HepG2 (cell line): ENCODE measurements at regions not wholly inside any gene's neighbourhood (a gene's known extent, or its start where the extent isn't known, plus 50 kb on each side); places are given as distances from the start of the nearest gene placed in this dataset.

Source experiments
- ATAC-seq: fragments of 200-7000 bp; cut with Tn5 transposase; 3 replicates; pipeline ENCODE4 v1.9.1; 2020; ENCODE audit warnings: mild to moderate bottlenecking, moderate library complexity
- BruUV-seq: library from RNA; stranded (reverse); fragments of 400-500 nt; replicated peaks from 2 replicates; lab custom pipeline; 2021; lab: Mats Ljungman, UMichigan
- CTCF ChIA-PET: fragments of 300-600 bp; formaldehyde crosslinking; extraction: SDS; loops from one replicate; lab custom pipeline; 2021; ENCODE audit warnings: low total read pairs, inconsistent platforms, low intra/inter-chr PET ratio; lab: Yijun Ruan, JAX
- POLR2A ChIA-PET: fragments of 350-600 bp; sonication (Branson Sonifier 250); formaldehyde crosslinking; loops from one replicate; lab custom pipeline; 2020; ENCODE audit warnings: antibody characterized with exemption, inconsistent platforms; lab: Yijun Ruan, JAX
- DNase-seq: peaks from one replicate; pipeline ENCODE4 v3.0.0-alpha.2; 2015; ENCODE audit warnings: low spot score
- FAIRE-seq: peaks from 3 replicates; lab custom pipeline; 2011; peaks lifted over from hg19 to GRCh38; lab: Jason Lieb, UNC
- H2AFZ ChIP-seq: one replicate; pipeline ENCODE4 v1.6.1; 2011; ENCODE audit warnings: low read length, inconsistent platforms
- H3K27ac ChIP-seq: fragments of 300-600 bp; 3 replicates; pipeline ENCODE4 v1.8.0; 2011; ENCODE audit warnings: mixed run types, mild to moderate bottlenecking, mixed read lengths, low read length, inconsistent platforms; ENCODE audit not compliant: insufficient read depth; ENCODE audit errors: extremely low read length
- H3K27me3 ChIP-seq, 2 experiments: fragments of 200-600 bp in 1 of 2; 2 replicates in 1 of 2; 3 replicates in 1 of 2; pipeline versions ENCODE4 v1.6.0 to v1.8.0; 2011; ENCODE audit warnings: low read length in 2 of 2, mild to moderate bottlenecking in 2 of 2, moderate library complexity in 2 of 2, inconsistent platforms in 1 of 2; ENCODE audit not compliant: insufficient read depth in 2 of 2, control insufficient read depth in 1 of 2
- H3K36me3 ChIP-seq, 2 experiments: fragments of 200-600 bp in 1 of 2; replicated peaks in 1 of 2; 2 replicates in 1 of 2; 3 replicates in 1 of 2; pipeline versions ENCODE4 v1.5.1 to v1.8.0; 2011; ENCODE audit warnings: low read length in 2 of 2, inconsistent platforms in 1 of 2; ENCODE audit not compliant: insufficient read depth in 2 of 2, control insufficient read depth in 1 of 2
- H3K4me1 ChIP-seq: 2 replicates; pipeline ENCODE4 v1.5.1; 2012; ENCODE audit warnings: low read length, inconsistent platforms; ENCODE audit not compliant: insufficient read depth
- H3K4me2 ChIP-seq: 2 replicates; pipeline ENCODE4 v1.6.0; 2011; ENCODE audit warnings: low read depth, low read length, inconsistent platforms
- H3K4me3 ChIP-seq, 3 experiments: fragments of 200-600 bp in 1 of 3; sonication (generic), shearing (Covaris generic) in 1 of 3; replicated peaks in 1 of 3; 2 replicates each; pipeline ENCODE4 v1.5.1; 2011 to 2016; ENCODE audit warnings: low read length in 3 of 3, inconsistent platforms in 2 of 3, low read depth in 2 of 3, mild to moderate bottlenecking in 2 of 3, control low read depth in 1 of 3, mixed read lengths in 1 of 3; ENCODE audit not compliant: insufficient read depth in 1 of 3
- H3K79me2 ChIP-seq: one replicate; pipeline ENCODE4 v1.6.1; 2011; ENCODE audit warnings: low read length, inconsistent platforms; ENCODE audit not compliant: insufficient read depth
- H3K9ac ChIP-seq: 2 replicates; pipeline ENCODE4 v1.6.0; 2011; ENCODE audit warnings: mild to moderate bottlenecking, low read depth, low read length, inconsistent platforms; ENCODE audit not compliant: insufficient read depth
- H3K9me3 ChIP-seq: 2 replicates; pipeline ENCODE4 v1.5.1; 2012; ENCODE audit warnings: mild to moderate bottlenecking, low read length
- H4K20me1 ChIP-seq: 2 replicates; pipeline ENCODE4 v1.6.0; 2011; ENCODE audit warnings: inconsistent platforms, mild to moderate bottlenecking, low read length, moderate library complexity; ENCODE audit not compliant: insufficient read depth
- CREB1 ChIP-seq, 2 experiments: fragments of 450-650 bp in 1 of 2; IDR thresholded peaks; 2 replicates each; pipeline ENCODE4 v1.6.1; 2016 to 2017; ENCODE audit warnings: control low read depth in 1 of 2, mild to moderate bottlenecking in 1 of 2, missing compliant biosample characterization in 1 of 2, missing genetic modification characterization in 1 of 2
- ELF3 ChIP-seq: IDR thresholded peaks from 2 replicates; pipeline ENCODE4 v1.6.1; 2016; ENCODE audit warnings: missing genetic modification reagents, missing compliant biosample characterization
- SP140L ChIP-seq: sonication (generic); formaldehyde crosslinking; IDR thresholded peaks from 2 replicates; pipeline ENCODE4 v1.4.0; 2020; ENCODE audit warnings: missing genetic modification reagents, borderline replicate concordance
- SP5 ChIP-seq: IDR thresholded peaks from 2 replicates; pipeline ENCODE4 v1.6.1; 2016; ENCODE audit warnings: low read depth, borderline replicate concordance
- SPEN ChIP-seq: sonication (generic); formaldehyde crosslinking; IDR thresholded peaks from 2 replicates; pipeline ENCODE4 v1.5.1; 2020; ENCODE audit warnings: low read depth, mild to moderate bottlenecking, missing genetic modification reagents
- SRSF9 ChIP-seq: fragments of 200-400 bp; formaldehyde crosslinking; IDR thresholded peaks from 2 replicates; pipeline ENCODE4 v1.6.1; 2018; ENCODE audit warnings: borderline replicate concordance, mild to moderate bottlenecking, low read depth, low read length; ENCODE audit not compliant: insufficient read depth, poor library complexity, severe bottlenecking
- THAP11 ChIP-seq: IDR thresholded peaks from 2 replicates; pipeline ENCODE4 v1.6.1; 2016; ENCODE audit warnings: missing biosample characterization, missing genetic modification reagents
- ZFP36L1 ChIP-seq: sonication (generic); formaldehyde crosslinking; IDR thresholded peaks from 2 replicates; pipeline ENCODE4 v1.8.0; 2022; ENCODE audit warnings: mild to moderate bottlenecking, missing genetic modification reagents, moderate library complexity
- ZMYM4 ChIP-seq: sonication (generic); formaldehyde crosslinking; IDR thresholded peaks from 2 replicates; pipeline ENCODE4 v1.8.1; 2023; ENCODE audit warnings: mild to moderate bottlenecking, missing genetic modification reagents
- ZNF160 ChIP-seq: sonication (generic); formaldehyde crosslinking; IDR thresholded peaks from 2 replicates; pipeline ENCODE4 v1.8.0; 2022; ENCODE audit warnings: mild to moderate bottlenecking, inconsistent platforms, missing genetic modification reagents
- ZNF225 ChIP-seq: sonication (generic); formaldehyde crosslinking; IDR thresholded peaks from 2 replicates; pipeline ENCODE4 v1.4.0; 2020; ENCODE audit warnings: mild to moderate bottlenecking, missing genetic modification reagents
- ZNF251 ChIP-seq: sonication (generic); formaldehyde crosslinking; IDR thresholded peaks from 2 replicates; pipeline ENCODE4 v1.9.0; 2021; ENCODE audit warnings: mild to moderate bottlenecking, missing genetic modification reagents
- ZNF430 ChIP-seq: sonication (generic); formaldehyde crosslinking; IDR thresholded peaks from 2 replicates; pipeline ENCODE4 v1.9.0; 2021; ENCODE audit warnings: mild to moderate bottlenecking, missing genetic modification reagents
- ZNF572 ChIP-seq: sonication (generic); formaldehyde crosslinking; IDR thresholded peaks from 2 replicates; pipeline ENCODE4 v1.5.1; 2020; ENCODE audit warnings: mild to moderate bottlenecking, missing genetic modification reagents
- ZSCAN31 ChIP-seq: sonication (generic); formaldehyde crosslinking; IDR thresholded peaks from 2 replicates; pipeline ENCODE4 v1.5.0; 2020; ENCODE audit warnings: low read depth, mild to moderate bottlenecking, missing genetic modification reagents
- WGBS: methylation state at CpG from one replicate; pipeline ENCODE4 v1.1.6; 2017; ENCODE audit warnings: low lambda C conversion rate; 5-methylcytosine and 5-hydroxymethylcytosine counted together
- in situ Hi-C: cut with HindIII; loops from 2 replicates; pipeline ENCODE4 v1.10.0; 2017; ENCODE audit warnings: low pct_unique_long_range_greater_than_20kb; ENCODE audit not compliant: extremely low pct_ligation_motif_present
- intact Hi-C: fragments of 100-400 bp; cut with micrococcal nuclease; formaldehyde crosslinking; loops from one replicate; pipeline ENCODE4 v1.10.0; 2022; ENCODE audit not compliant: unreplicated experiment
- TF ChIP-seq, protein P1 (sequence below): sonication (generic); formaldehyde crosslinking; IDR thresholded peaks from 2 replicates; pipeline ENCODE4 v1.4.0; 2020; ENCODE audit warnings: missing genetic modification reagents
- TF ChIP-seq, protein P2 (sequence below): sonication (generic); formaldehyde crosslinking; IDR thresholded peaks from 2 replicates; pipeline ENCODE4 v1.5.0; 2020; ENCODE audit warnings: missing genetic modification reagents, mild to moderate bottlenecking, borderline replicate concordance
- TF ChIP-seq, protein P3 (sequence below): sonication (generic); formaldehyde crosslinking; IDR thresholded peaks from 2 replicates; pipeline ENCODE4 v1.4.0; 2020; ENCODE audit warnings: mild to moderate bottlenecking, missing genetic modification reagents

DNA sequence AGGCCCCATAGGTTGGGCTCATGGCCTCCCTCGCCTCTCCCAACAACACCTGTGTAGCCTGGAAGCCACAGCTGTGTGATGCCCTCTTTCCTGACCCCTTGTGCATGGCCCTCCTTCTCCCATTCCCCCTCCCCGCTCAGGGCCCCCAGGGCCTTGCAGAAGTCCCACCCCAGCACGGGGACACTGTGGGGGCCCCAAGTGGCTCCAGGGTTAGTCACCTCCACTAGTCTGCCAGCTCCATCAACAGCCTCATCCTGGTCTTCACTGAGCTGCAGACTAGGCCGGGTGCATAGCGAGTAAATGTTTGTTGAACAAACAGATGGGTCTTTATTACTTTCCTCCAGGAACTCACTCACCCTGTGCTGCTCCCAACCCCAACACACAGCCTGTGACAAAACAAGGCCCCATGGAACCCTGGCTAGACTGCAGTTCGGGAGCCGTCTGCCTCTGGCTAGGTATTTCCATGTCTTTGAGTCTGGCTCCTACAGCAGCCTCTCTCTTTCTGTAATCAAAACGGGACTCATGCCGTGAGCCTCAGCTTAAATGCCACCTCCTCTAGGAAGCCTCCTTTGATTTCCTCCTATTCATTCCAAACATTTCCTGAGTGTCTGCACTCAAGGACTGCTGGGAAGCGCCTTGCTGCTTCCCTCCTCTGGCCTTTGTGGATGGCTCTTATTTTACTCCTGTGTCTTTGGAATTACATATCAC is 109.9 kb upstream of the ID2 start:
- intact Hi-C loops (loop anchor here (2.0 to 5.0 kb wide), 2 partner anchors 35 to 37 kb away; no protein-coding TSS in a partner anchor), in situ Hi-C loops (no loop called here)
- H4K20me1 ChIP-seq = no peaks in the 10 kb centered on the region
- H3K27ac ChIP-seq = no peak overlapping the region
- WGBS = 13% methylated on average over 10 of the region's 10 CpGs
- H3K4me1 ChIP-seq = peaks cover 61% of the 10 kb centered on the region
- no peaks in the 10 kb centered on the region for H3K36me3 ChIP-seq
- H3K4me2 ChIP-seq = peak overlapping the region; percentile 92
- peak overlapping the region in 2 of 3 experiments; percentile 9 to 71; a peak in 4 of 6 replicates for H3K4me3 ChIP-seq
- H2AFZ ChIP-seq = no peak overlapping the region
- FAIRE-seq = peak; percentile 95
- H3K27me3 ChIP-seq = peaks cover 2 to 9% of the 10 kb centered on the region in 2 experiments; a peak in 2 of 5 replicates
- no TSS peak for BruUV-seq
- H3K9ac ChIP-seq = 0 out of 2 replicates have a peak overlapping the region, but pooled peaks have one; percentile 13
- DNase-seq = peak; percentile 91
- peak; percentile 65 for ATAC-seq
- H3K9me3 ChIP-seq = no peaks in the 10 kb centered on the region
- ChIA-PET POLR2A (interaction anchor here (0.6 to 6.0 kb wide), 12 partner anchors 9 to 470 kb away, joined by 3 to 313 read pairs (median 4); partner anchors contain the start of gene ID2), CTCF (no interaction called here)
- H3K79me2 ChIP-seq = no peaks in the 10 kb centered on the region
- TF ChIP-seq SRSF9 = no peak
- TF ChIP-seq, protein P1, sequence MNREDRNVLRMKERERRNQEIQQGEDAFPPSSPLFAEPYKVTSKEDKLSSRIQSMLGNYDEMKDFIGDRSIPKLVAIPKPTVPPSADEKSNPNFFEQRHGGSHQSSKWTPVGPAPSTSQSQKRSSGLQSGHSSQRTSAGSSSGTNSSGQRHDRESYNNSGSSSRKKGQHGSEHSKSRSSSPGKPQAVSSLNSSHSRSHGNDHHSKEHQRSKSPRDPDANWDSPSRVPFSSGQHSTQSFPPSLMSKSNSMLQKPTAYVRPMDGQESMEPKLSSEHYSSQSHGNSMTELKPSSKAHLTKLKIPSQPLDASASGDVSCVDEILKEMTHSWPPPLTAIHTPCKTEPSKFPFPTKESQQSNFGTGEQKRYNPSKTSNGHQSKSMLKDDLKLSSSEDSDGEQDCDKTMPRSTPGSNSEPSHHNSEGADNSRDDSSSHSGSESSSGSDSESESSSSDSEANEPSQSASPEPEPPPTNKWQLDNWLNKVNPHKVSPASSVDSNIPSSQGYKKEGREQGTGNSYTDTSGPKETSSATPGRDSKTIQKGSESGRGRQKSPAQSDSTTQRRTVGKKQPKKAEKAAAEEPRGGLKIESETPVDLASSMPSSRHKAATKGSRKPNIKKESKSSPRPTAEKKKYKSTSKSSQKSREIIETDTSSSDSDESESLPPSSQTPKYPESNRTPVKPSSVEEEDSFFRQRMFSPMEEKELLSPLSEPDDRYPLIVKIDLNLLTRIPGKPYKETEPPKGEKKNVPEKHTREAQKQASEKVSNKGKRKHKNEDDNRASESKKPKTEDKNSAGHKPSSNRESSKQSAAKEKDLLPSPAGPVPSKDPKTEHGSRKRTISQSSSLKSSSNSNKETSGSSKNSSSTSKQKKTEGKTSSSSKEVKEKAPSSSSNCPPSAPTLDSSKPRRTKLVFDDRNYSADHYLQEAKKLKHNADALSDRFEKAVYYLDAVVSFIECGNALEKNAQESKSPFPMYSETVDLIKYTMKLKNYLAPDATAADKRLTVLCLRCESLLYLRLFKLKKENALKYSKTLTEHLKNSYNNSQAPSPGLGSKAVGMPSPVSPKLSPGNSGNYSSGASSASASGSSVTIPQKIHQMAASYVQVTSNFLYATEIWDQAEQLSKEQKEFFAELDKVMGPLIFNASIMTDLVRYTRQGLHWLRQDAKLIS (CRISPR knock-in tag) = no peak
- TF ChIP-seq, protein P2, sequence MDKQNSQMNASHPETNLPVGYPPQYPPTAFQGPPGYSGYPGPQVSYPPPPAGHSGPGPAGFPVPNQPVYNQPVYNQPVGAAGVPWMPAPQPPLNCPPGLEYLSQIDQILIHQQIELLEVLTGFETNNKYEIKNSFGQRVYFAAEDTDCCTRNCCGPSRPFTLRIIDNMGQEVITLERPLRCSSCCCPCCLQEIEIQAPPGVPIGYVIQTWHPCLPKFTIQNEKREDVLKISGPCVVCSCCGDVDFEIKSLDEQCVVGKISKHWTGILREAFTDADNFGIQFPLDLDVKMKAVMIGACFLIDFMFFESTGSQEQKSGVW (CRISPR knock-in tag) = no peak
- no peak for TF ChIP-seq SP140L (CRISPR knock-in tag)
- TF ChIP-seq ELF3 (CRISPR knock-in tag) = peak; percentile 61
- no peak for TF ChIP-seq ZSCAN31 (CRISPR knock-in tag)
- TF ChIP-seq SP5 (CRISPR knock-in tag) = 0 out of 2 replicates have a peak, but pooled peaks have one; percentile 38
- 0 out of 2 replicates have a peak, but pooled peaks have one; percentile 34 for TF ChIP-seq ZNF225 (CRISPR knock-in tag)
- TF ChIP-seq, protein P3, sequence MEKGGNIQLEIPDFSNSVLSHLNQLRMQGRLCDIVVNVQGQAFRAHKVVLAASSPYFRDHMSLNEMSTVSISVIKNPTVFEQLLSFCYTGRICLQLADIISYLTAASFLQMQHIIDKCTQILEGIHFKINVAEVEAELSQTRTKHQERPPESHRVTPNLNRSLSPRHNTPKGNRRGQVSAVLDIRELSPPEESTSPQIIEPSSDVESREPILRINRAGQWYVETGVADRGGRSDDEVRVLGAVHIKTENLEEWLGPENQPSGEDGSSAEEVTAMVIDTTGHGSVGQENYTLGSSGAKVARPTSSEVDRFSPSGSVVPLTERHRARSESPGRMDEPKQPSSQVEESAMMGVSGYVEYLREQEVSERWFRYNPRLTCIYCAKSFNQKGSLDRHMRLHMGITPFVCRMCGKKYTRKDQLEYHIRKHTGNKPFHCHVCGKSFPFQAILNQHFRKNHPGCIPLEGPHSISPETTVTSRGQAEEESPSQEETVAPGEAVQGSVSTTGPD = no peak
- no peak for TF ChIP-seq ZFP36L1
- TF ChIP-seq CREB1 (IDR thresholded peaks at IDR 0.05) = no peak
- TF ChIP-seq CREB1 (CRISPR knock-in tag; IDR thresholded peaks at IDR 0.05) = no peak; the same call in 1 of the 2 replicates
- no peak for TF ChIP-seq ZNF160 (CRISPR knock-in tag)
- TF ChIP-seq ZNF251 (CRISPR knock-in tag) = no peak
- peak; percentile 79; the same call in 1 of the 2 replicates for TF ChIP-seq ZNF430 (CRISPR knock-in tag)
- TF ChIP-seq ZNF572 (CRISPR knock-in tag) = 0 out of 2 replicates have a peak, but pooled peaks have one; percentile 61
- TF ChIP-seq ZMYM4 (CRISPR knock-in tag) = peak; percentile 50; the same call in 1 of the 2 replicates
- peak; percentile 36; the same call in 1 of the 2 replicates for TF ChIP-seq THAP11 (CRISPR knock-in tag)
- peak; percentile 76 for TF ChIP-seq SPEN (CRISPR knock-in tag)
